ENCODE measurements at regions not wholly inside any gene's neighbourhood (a gene's known extent, or its start where the extent isn't known, plus 50 kb on each side); places are given as distances from the start of the nearest gene placed in this dataset.

- intact Hi-C loops (cut with DNase I), result no loop called here
- no peak for DNase-seq (ENCODE audit: low spot score)
Measured at GRCh38 chr20:4524307-4524706, 161.9 kb upstream of the PRNP start.

- DNase-seq (ENCODE audit: low spot score), result no peak
- intact Hi-C loops (cut with DNase I), result no loop called here
Measured at GRCh38 chr20:4522310-4522709, 163.9 kb upstream of the PRNP start.

- DNase-seq (ENCODE audit: low spot score), result no peak
- intact Hi-C loops (cut with DNase I), result no loop called here
Measured at GRCh38 chr20:4521170-4521968, 164.9 kb upstream of the PRNP start.

- intact Hi-C loops (cut with DNase I), result no loop called here
- DNase-seq (ENCODE audit: low spot score), result no peak
Measured at GRCh38 chr20:4519534-4519933, 166.7 kb upstream of the PRNP start.

- DNase-seq (ENCODE audit: low spot score), result no peak
- intact Hi-C loops (cut with DNase I), result no loop called here
Measured at GRCh38 chr20:4516876-4517275, 169.4 kb upstream of the PRNP start.

- DNase-seq (ENCODE audit: low spot score), result no peak
- intact Hi-C loops (cut with DNase I), result no loop called here
Measured at GRCh38 chr20:4513720-4514119, 172.5 kb upstream of the PRNP start.

GRCh38 chr20:4512891-4513550 is 173.2 kb upstream of the PRNP start:
- no peak for DNase-seq (ENCODE audit: low spot score)
- intact Hi-C loops (cut with DNase I), result no loop called here

- no peak for DNase-seq (ENCODE audit: low spot score)
- intact Hi-C loops (cut with DNase I), result no loop called here
Measured at GRCh38 chr20:4511776-4512175, 174.5 kb upstream of the PRNP start.

GRCh38 chr20:4509825-4510522 is 176.3 kb upstream of the PRNP start:
- intact Hi-C loops (cut with DNase I), result no loop called here
- no peak for DNase-seq (ENCODE audit: low spot score)

- DNase-seq (ENCODE audit: low spot score), result no peak
- intact Hi-C loops (cut with DNase I), result no loop called here
Measured at GRCh38 chr20:4508773-4509172, 177.5 kb upstream of the PRNP start.

GRCh38 chr20:4507288-4507719 is 179.0 kb upstream of the PRNP start:
- intact Hi-C loops (cut with DNase I), result no loop called here
- no peak for DNase-seq (ENCODE audit: low spot score)

GRCh38 chr20:4504814-4505213 is 181.4 kb upstream of the PRNP start:
- no peak for DNase-seq (ENCODE audit: low spot score)
- intact Hi-C loops (cut with DNase I), result no loop called here

- intact Hi-C loops (cut with DNase I), result no loop called here
Measured at GRCh38 chr20:4502756-4503155, 183.5 kb upstream of the PRNP start.

GRCh38 chr20:4493386-4493785 is 192.9 kb upstream of the PRNP start:
- DNase-seq (ENCODE audit: low spot score), result no peak
- intact Hi-C loops (cut with DNase I), result no loop called here

More at GRCh38 chr20:4502756-4503155, 183.5 kb upstream of the PRNP start:
- no peak for DNase-seq (ENCODE audit: low spot score)

- intact Hi-C loops (cut with DNase I), result no loop called here
- DNase-seq (ENCODE audit: low spot score), result no peak
Measured at GRCh38 chr20:4491643-4492042, 194.6 kb upstream of the PRNP start.

GRCh38 chr20:4490606-4491280 is 195.5 kb upstream of the PRNP start:
- no peak for DNase-seq (ENCODE audit: low spot score)
- intact Hi-C loops (cut with DNase I), result no loop called here

- intact Hi-C loops (cut with DNase I), result no loop called here
- no peak for DNase-seq (ENCODE audit: low spot score)
Measured at GRCh38 chr20:4490045-4490444, 196.2 kb upstream of the PRNP start.

GRCh38 chr20:4488407-4489339 is 197.6 kb upstream of the PRNP start:
- intact Hi-C loops (cut with DNase I), result no loop called here
- no peak for DNase-seq (ENCODE audit: low spot score)

GRCh38 chr20:4484379-4484997 is 201.8 kb upstream of the PRNP start:
- DNase-seq (ENCODE audit: low spot score), result no peak

More at GRCh38 chr20:4484379-4484997, 201.8 kb upstream of the PRNP start:
- intact Hi-C loops (cut with DNase I), result no loop called here
